CD4-positive, alpha-beta T cell (primary cell): ENCODE measurements at regions not wholly inside any gene's neighbourhood (a gene's known extent, or its start where the extent isn't known, plus 50 kb on each side); places are given as distances from the start of the nearest gene placed in this dataset.

Experiments used
- ATAC-seq: fragments of 200-7000 bp; cut with Tn5 transposase; one replicate; pipeline ENCODE4 v1.10.0; 2022; ENCODE audit warnings: mild to moderate bottlenecking; ENCODE audit not compliant: poor library complexity
- CTCF ChIA-PET: fragments of 350-600 bp; sonication (Branson Sonifier 250); formaldehyde crosslinking; loops from one replicate; lab custom pipeline; 2021; ENCODE audit warnings: antibody characterized with exemption, inconsistent platforms; lab: Charles Lee
- POLR2A ChIA-PET: fragments of 350-600 bp; sonication (Branson Sonifier 250); formaldehyde crosslinking; loops from one replicate; lab custom pipeline; 2021; ENCODE audit warnings: antibody characterized with exemption, inconsistent platforms; lab: Charles Lee
- DNase-seq, 14 experiments: peaks; one replicate each; pipeline ENCODE4 v3.0.0-alpha.2; 2013 to 2020; ENCODE audit warnings: mixed read lengths in 2 of 14
- H3K27ac ChIP-seq, 2 donors: one replicate each; pipeline versions ENCODE4 v1.5.1 to v1.7.0; 2013; ENCODE audit warnings: low read length in 2 of 2, low read depth in 1 of 2, mild to moderate bottlenecking in 1 of 2
- H3K27me3 ChIP-seq, 2 experiments: 1 replicate in 1 of 2; 2 replicates in 1 of 2; pipeline versions ENCODE4 v1.6.1 to v1.7.0; 2013; ENCODE audit warnings: low read length in 2 of 2, control low read depth in 1 of 2, mild to moderate bottlenecking in 1 of 2, moderate library complexity in 1 of 2; ENCODE audit not compliant: insufficient read depth in 2 of 2, control insufficient read depth in 1 of 2
- H3K36me3 ChIP-seq: one replicate; pipeline ENCODE4 v1.6.1; 2013; ENCODE audit warnings: low read length, control low read depth; ENCODE audit not compliant: insufficient read depth
- H3K4me1 ChIP-seq: one replicate; pipeline ENCODE4 v1.6.1; 2013; ENCODE audit warnings: low read length, control low read depth; ENCODE audit not compliant: insufficient read depth
- H3K4me3 ChIP-seq: one replicate; pipeline ENCODE4 v1.5.1; 2013; ENCODE audit warnings: mild to moderate bottlenecking, low read length, moderate library complexity
- H3K9me3 ChIP-seq, 2 experiments: 1 replicate in 1 of 2; 2 replicates in 1 of 2; pipeline versions ENCODE4 v1.6.1 to v1.7.0; 2013; ENCODE audit warnings: low read length in 2 of 2, mild to moderate bottlenecking in 2 of 2, control low read depth in 1 of 2, moderate library complexity in 1 of 2; ENCODE audit not compliant: control insufficient read depth in 1 of 2, insufficient read depth in 1 of 2
- H3K27ac Mint-ChIP-seq: one replicate; pipeline ENCODE4 v1.8.0; 2020; ENCODE audit warnings: mixed read lengths
- H3K27me3 Mint-ChIP-seq: one replicate; pipeline ENCODE4 v1.8.0; 2021; ENCODE audit warnings: mixed read lengths
- H3K36me3 Mint-ChIP-seq: one replicate; pipeline ENCODE4 v1.8.0; 2021; ENCODE audit warnings: low read depth, mixed read lengths
- H3K4me1 Mint-ChIP-seq: one replicate; pipeline ENCODE4 v1.8.0; 2021; ENCODE audit warnings: low read depth, mixed read lengths
- H3K4me3 Mint-ChIP-seq: one replicate; pipeline ENCODE4 v1.8.0; 2020; ENCODE audit warnings: mild to moderate bottlenecking, mixed read lengths
- H3K9me3 Mint-ChIP-seq: one replicate; pipeline ENCODE4 v1.8.0; 2020; ENCODE audit warnings: mixed read lengths
- CTCF ChIP-seq: fragments of 200-600 bp; IDR thresholded peaks from one replicate; pipeline ENCODE4 v1.8.0; 2022; ENCODE audit warnings: antibody characterized with exemption, mild to moderate bottlenecking
- intact Hi-C, 2 experiments: fragments of 100-400 bp; cut with DNase I in 1 of 2; cut with micrococcal nuclease in 1 of 2; formaldehyde crosslinking; loops; one replicate each; pipeline versions ENCODE4 v1.15.1 to v1.9.0; 2023 to 2025; cut with DNase I, micrococcal nuclease

- ATAC-seq (no peak), DNase-seq (no peak)
- H3K27me3 ChIP-seq: no peaks in the 10 kb centered on the region
- no peak overlapping the region for H3K4me3 Mint-ChIP-seq
- H3K36me3 Mint-ChIP-seq: no peaks in the 10 kb centered on the region
- intact Hi-C loops: no loop called here
- no peak overlapping the region for H3K4me3 ChIP-seq
- H3K4me1 ChIP-seq: no peaks in the 10 kb centered on the region
- no peak for TF ChIP-seq CTCF
- peaks cover 3% of the 10 kb centered on the region for H3K9me3 Mint-ChIP-seq
- CTCF ChIA-PET: no interaction called here
- H3K27me3 Mint-ChIP-seq: no peaks in the 10 kb centered on the region
- no peak overlapping the region for H3K27ac ChIP-seq
- POLR2A ChIA-PET: no interaction called here
- no peaks in the 10 kb centered on the region for H3K4me1 Mint-ChIP-seq
- no peaks in the 10 kb centered on the region for H3K36me3 ChIP-seq
- H3K9me3 ChIP-seq: peaks cover 0 to 33% of the 10 kb centered on the region in 2 experiments
- H3K27ac Mint-ChIP-seq: no peak overlapping the region
Observed at GRCh38 chr5:3741374-3741770, 145.7 kb downstream of the IRX1 start.

- POLR2A ChIA-PET: no interaction called here
- Histone ChIP-seq H3K4me3 (no peak overlapping the region), H3K27me3 (no peaks in the 10 kb centered on the region), H3K4me1 (no peaks in the 10 kb centered on the region), H3K36me3 (no peaks in the 10 kb centered on the region), H3K27ac (no peak overlapping the region), H3K9me3 (peaks cover 0 to 29% of the 10 kb centered on the region in 2 experiments)
- Mint-ChIP-seq H3K9me3 (peaks cover 6% of the 10 kb centered on the region), H3K27me3 (no peaks in the 10 kb centered on the region), H3K27ac (no peak overlapping the region), H3K36me3 (no peaks in the 10 kb centered on the region), H3K4me3 (no peak overlapping the region), H3K4me1 (no peaks in the 10 kb centered on the region)
- CTCF ChIA-PET: no interaction called here
- DNase-seq (no peak), ATAC-seq (no peak)
- TF ChIP-seq CTCF: no peak
- intact Hi-C loops: no loop called here
Observed at GRCh38 chr5:3742750-3743149, 147.1 kb downstream of the IRX1 start.

GRCh38 chr5:3751846-3752245 lies 156.2 kb downstream of the IRX1 start:
- POLR2A ChIA-PET: no interaction called here
- ATAC-seq (no peak), DNase-seq (no peak)
- intact Hi-C loops: no loop called here
- no peaks in the 10 kb centered on the region for H3K36me3 Mint-ChIP-seq
- TF ChIP-seq CTCF: no peak
- Histone ChIP-seq H3K27ac (no peak overlapping the region), H3K4me3 (no peak overlapping the region), H3K36me3 (no peaks in the 10 kb centered on the region), H3K9me3 (peaks cover 0 to 40% of the 10 kb centered on the region in 2 experiments), H3K4me1 (no peaks in the 10 kb centered on the region), H3K27me3 (no peaks in the 10 kb centered on the region)
- peaks cover under 1% of the 10 kb centered on the region for H3K9me3 Mint-ChIP-seq
- no peaks in the 10 kb centered on the region for H3K27me3 Mint-ChIP-seq
- no peak overlapping the region for H3K27ac Mint-ChIP-seq
- no peak overlapping the region for H3K4me3 Mint-ChIP-seq
- no peaks in the 10 kb centered on the region for H3K4me1 Mint-ChIP-seq
- CTCF ChIA-PET: no interaction called here
